ENCODE measurements at regions not wholly inside any gene's neighbourhood (a gene's known extent, or its start where the extent isn't known, plus 50 kb on each side); places are given as distances from the start of the nearest gene placed in this dataset.

DNA sequence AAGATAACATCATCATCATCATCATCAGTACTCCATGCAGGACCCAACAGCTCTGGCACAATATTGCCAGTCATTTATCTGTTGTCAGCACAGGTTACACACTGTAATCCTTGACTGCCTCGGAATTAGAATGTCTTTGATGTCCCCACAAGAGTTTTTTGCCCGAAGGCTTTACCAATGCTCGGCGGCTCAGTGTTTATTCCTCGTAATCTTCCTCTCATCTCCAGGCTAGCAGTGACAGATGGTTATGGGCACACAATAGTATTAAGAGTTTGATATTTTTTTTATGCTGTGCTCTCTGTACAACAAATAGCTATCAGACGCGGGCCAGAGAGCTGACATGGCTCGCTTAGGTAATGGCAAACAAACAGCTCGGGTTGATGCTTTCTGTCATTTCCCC lies 515.2 kb downstream of the ZEB2 start:
- no peak overlapping the region for H3K27ac ChIP-seq (ENCODE audit: extremely low read depth, low read depth, low read length)
- TF ChIP-seq SP7 (tag by site-specific recombination; IDR thresholded peaks at IDR 0.05) (no peak), TCF7L2 (IDR thresholded peaks at IDR 0.05; ENCODE audit: borderline replicate concordance, low read depth, low read length) (peak; percentile 93)
- no peak overlapping the region for H3K4me3 ChIP-seq (ENCODE audit: low read depth, low read length)
- H3K36me3 ChIP-seq (ENCODE audit: control insufficient read depth in 2 of 2, insufficient read depth in 1 of 2, low read length in 2 of 2), result no peaks in the 10 kb centered on the region
- H3K9me3 ChIP-seq (ENCODE audit: control insufficient read depth, insufficient read depth, low read depth, low read length), result no peaks in the 10 kb centered on the region
- ChIA-PET CTCF (no interaction called here), POLR2A (no interaction called here)
- peaks cover 4% of the 10 kb centered on the region; the same call in 1 of the 2 replicates for H3K4me1 ChIP-seq (ENCODE audit: control insufficient read depth, insufficient read depth, low read length)

- CTCF ChIA-PET, result no interaction called here
Observed at GRCh38 chr2:144003460-144004075, 516.4 kb downstream of the ZEB2 start.

DNA sequence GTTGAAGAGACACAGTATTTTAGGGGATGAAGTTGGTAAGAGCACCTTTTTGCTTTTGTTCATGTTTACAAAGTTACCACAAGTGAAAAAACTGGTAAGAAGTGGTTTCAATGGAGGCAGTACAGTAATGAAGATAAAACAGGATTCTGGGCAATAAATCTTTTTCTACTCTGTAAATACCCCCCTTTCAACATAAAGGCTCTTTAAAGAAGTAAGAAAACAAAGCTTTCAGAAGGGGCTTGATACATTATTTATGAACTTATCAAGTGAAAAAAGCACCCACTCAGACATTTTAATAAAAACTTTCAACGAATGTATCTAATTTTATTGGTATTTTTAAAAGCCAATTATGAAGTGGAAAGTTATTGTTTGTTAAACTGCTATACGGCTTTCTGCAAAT lies 522.9 kb downstream of the ZEB2 start:
- ChIA-PET CTCF (no interaction called here), POLR2A (no interaction called here)
- TF ChIP-seq, protein P1, sequence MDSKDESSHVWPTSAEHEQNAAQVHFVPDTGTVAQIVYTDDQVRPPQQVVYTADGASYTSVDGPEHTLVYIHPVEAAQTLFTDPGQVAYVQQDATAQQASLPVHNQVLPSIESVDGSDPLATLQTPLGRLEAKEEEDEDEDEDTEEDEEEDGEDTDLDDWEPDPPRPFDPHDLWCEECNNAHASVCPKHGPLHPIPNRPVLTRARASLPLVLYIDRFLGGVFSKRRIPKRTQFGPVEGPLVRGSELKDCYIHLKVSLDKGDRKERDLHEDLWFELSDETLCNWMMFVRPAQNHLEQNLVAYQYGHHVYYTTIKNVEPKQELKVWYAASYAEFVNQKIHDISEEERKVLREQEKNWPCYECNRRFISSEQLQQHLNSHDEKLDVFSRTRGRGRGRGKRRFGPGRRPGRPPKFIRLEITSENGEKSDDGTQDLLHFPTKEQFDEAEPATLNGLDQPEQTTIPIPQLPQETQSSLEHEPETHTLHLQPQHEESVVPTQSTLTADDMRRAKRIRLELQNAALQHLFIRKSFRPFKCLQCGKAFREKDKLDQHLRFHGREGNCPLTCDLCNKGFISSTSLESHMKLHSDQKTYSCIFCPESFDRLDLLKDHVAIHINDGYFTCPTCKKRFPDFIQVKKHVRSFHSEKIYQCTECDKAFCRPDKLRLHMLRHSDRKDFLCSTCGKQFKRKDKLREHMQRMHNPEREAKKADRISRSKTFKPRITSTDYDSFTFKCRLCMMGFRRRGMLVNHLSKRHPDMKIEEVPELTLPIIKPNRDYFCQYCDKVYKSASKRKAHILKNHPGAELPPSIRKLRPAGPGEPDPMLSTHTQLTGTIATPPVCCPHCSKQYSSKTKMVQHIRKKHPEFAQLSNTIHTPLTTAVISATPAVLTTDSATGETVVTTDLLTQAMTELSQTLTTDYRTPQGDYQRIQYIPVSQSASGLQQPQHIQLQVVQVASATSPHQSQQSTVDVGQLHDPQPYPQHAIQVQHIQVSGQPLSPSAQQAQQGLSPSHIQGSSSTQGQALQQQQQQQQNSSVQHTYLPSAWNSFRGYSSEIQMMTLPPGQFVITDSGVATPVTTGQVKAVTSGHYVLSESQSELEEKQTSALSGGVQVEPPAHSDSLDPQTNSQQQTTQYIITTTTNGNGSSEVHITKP (tag by site-specific recombination; IDR thresholded peaks at IDR 0.05), result no peak
- peak; percentile 37; the same call in 1 of the 2 replicates for TF ChIP-seq TCF7L2 (IDR thresholded peaks at IDR 0.05; ENCODE audit: borderline replicate concordance, low read depth, low read length)
- no peaks in the 10 kb centered on the region for H3K36me3 ChIP-seq (ENCODE audit: control insufficient read depth in 2 of 2, insufficient read depth in 1 of 2, low read length in 2 of 2)
- no peaks in the 10 kb centered on the region for H3K9me3 ChIP-seq (ENCODE audit: control insufficient read depth, insufficient read depth, low read depth, low read length)
- H3K4me3 ChIP-seq (ENCODE audit: low read depth, low read length), result no peak overlapping the region
- H3K27ac ChIP-seq (ENCODE audit: extremely low read depth, low read depth, low read length), result no peak overlapping the region
- peaks cover 2% of the 10 kb centered on the region; the same call in 1 of the 2 replicates for H3K4me1 ChIP-seq (ENCODE audit: control insufficient read depth, insufficient read depth, low read length)

More at GRCh38 chr2:144003460-144004075, 516.4 kb downstream of the ZEB2 start:
- no peak overlapping the region for H3K4me3 ChIP-seq (ENCODE audit: low read depth, low read length)
- no peak for TF ChIP-seq ZBTB48 (tag by site-specific recombination; IDR thresholded peaks at IDR 0.05)
- TF ChIP-seq ZSCAN23 (tag by site-specific recombination; IDR thresholded peaks at IDR 0.05), result no peak
- no peak for TF ChIP-seq SP7 (tag by site-specific recombination; IDR thresholded peaks at IDR 0.05)
- TF ChIP-seq ZNF37A (tag by site-specific recombination; IDR thresholded peaks at IDR 0.05), result no peak
- no peak for TF ChIP-seq ZNF114 (tag by site-specific recombination; IDR thresholded peaks at IDR 0.05)
- peak; percentile 22 for TF ChIP-seq ZNF335 (tag by site-specific recombination; conservative IDR thresholded peaks at IDR 0.05)
- TF ChIP-seq ZNF518A (tag by site-specific recombination; conservative IDR thresholded peaks at IDR 0.05; ENCODE audit: low read depth), result no peak
- POLR2A ChIA-PET, result no interaction called here
- H3K36me3 ChIP-seq (ENCODE audit: control insufficient read depth in 2 of 2, insufficient read depth in 1 of 2, low read length in 2 of 2), result no peaks in the 10 kb centered on the region
- peaks cover 4% of the 10 kb centered on the region; the same call in 1 of the 2 replicates for H3K4me1 ChIP-seq (ENCODE audit: control insufficient read depth, insufficient read depth, low read length)
- no peak overlapping the region for H3K27ac ChIP-seq (ENCODE audit: extremely low read depth, low read depth, low read length)
- H3K9me3 ChIP-seq (ENCODE audit: control insufficient read depth, insufficient read depth, low read depth, low read length), result no peaks in the 10 kb centered on the region
